ENCODE measurements at regions not wholly inside any gene's neighbourhood (a gene's known extent, or its start where the extent isn't known, plus 50 kb on each side); places are given as distances from the start of the nearest gene placed in this dataset.

DNA sequence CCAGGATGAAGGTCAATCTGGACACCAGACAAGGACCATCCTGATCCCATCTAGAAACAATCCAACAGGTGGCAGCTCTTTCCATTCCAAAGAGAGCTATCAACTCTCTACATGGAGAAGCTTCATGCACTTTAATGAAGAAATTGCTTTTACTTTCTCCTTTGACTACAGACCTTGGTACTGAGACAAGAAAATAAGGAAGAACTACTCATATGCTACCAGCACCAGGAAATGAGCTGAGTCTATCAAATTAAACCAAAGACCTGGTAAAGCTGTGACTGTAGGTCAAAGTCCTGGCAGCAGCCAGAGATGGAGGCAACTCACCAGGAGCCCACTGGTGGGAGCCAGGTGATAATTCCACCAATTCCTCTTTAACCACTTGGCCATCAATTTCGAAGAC is 64.3 kb upstream of the LRRC8B start:
- TF ChIP-seq, protein P1, sequence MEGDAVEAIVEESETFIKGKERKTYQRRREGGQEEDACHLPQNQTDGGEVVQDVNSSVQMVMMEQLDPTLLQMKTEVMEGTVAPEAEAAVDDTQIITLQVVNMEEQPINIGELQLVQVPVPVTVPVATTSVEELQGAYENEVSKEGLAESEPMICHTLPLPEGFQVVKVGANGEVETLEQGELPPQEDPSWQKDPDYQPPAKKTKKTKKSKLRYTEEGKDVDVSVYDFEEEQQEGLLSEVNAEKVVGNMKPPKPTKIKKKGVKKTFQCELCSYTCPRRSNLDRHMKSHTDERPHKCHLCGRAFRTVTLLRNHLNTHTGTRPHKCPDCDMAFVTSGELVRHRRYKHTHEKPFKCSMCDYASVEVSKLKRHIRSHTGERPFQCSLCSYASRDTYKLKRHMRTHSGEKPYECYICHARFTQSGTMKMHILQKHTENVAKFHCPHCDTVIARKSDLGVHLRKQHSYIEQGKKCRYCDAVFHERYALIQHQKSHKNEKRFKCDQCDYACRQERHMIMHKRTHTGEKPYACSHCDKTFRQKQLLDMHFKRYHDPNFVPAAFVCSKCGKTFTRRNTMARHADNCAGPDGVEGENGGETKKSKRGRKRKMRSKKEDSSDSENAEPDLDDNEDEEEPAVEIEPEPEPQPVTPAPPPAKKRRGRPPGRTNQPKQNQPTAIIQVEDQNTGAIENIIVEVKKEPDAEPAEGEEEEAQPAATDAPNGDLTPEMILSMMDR (IDR thresholded peaks at IDR 0.05; ENCODE audit: low read depth, low read length, poor library complexity, severe bottlenecking) = no peak
- no peak for TF ChIP-seq EZH2phosphoT487 (IDR thresholded peaks at IDR 0.05; ENCODE audit: borderline replicate concordance, low read length)

Measured in DOHH2 (cell line).